Gastrocnemius medialis (tissue), 4 donors: ENCODE measurements at regions not wholly inside any gene's neighbourhood (a gene's known extent, or its start where the extent isn't known, plus 50 kb on each side); places are given as distances from the start of the nearest gene placed in this dataset.
"Not testable (repeated sequence)": the region's sequence is repeated elsewhere in the genome, so short reads cannot be mapped to it uniquely, and the experiment has no call there.

Source experiments
- ATAC-seq, 2 donors: fragments of 150-250 bp; one replicate each; pipeline ENCODE4 v1.9.1; 2016
- DNase-seq, 2 donors: peaks; one replicate each; pipeline ENCODE4 v3.0.0-alpha.2; 2019
- H3K27ac ChIP-seq, 4 donors: fragments of 200-600 bp; sonication (generic); 1 replicate in 1 of 4; 2 replicates in 3 of 4; pipeline ENCODE4 v1.5.1; 2016 to 2018; ENCODE audit warnings: mild to moderate bottlenecking in 2 of 4, moderate library complexity in 1 of 4
- H3K27me3 ChIP-seq, 3 donors: fragments of 200-600 bp; sonication (generic) in 2 of 3; 1 replicate in 1 of 3; 2 replicates in 2 of 3; pipeline versions ENCODE4 v1.5.1 to v1.6.0; 2016 to 2019; ENCODE audit warnings: mild to moderate bottlenecking in 1 of 3, moderate library complexity in 1 of 3
- H3K36me3 ChIP-seq, 2 donors: fragments of 200-600 bp; sonication (generic) in 1 of 2; one replicate each; pipeline ENCODE4 v1.5.1; 2017 to 2018
- H3K4me1 ChIP-seq, 2 donors: fragments of 200-600 bp; sonication (generic) in 1 of 2; one replicate each; pipeline ENCODE4 v1.5.1; 2016 to 2017; ENCODE audit warnings: mild to moderate bottlenecking in 2 of 2
- H3K4me3 ChIP-seq, 4 donors: fragments of 200-600 bp; sonication (generic) in 3 of 4; 1 replicate in 1 of 4; 2 replicates in 3 of 4; pipeline ENCODE4 v1.5.1; 2016 to 2019; ENCODE audit warnings: mild to moderate bottlenecking in 2 of 4
- H3K9me3 ChIP-seq, 3 donors: fragments of 200-600 bp; sonication (generic) in 2 of 3; 1 replicate in 1 of 3; 2 replicates in 2 of 3; pipeline ENCODE4 v1.5.1; 2016 to 2019
- CTCF ChIP-seq, 5 experiments: fragments of 450-650 bp in 3 of 5; fragments of 200-600 bp in 2 of 5; sonication (generic) in 2 of 5; IDR thresholded peaks in 4 of 5; conservative IDR thresholded peaks in 1 of 5; 1 replicate in 4 of 5; 2 replicates in 1 of 5; pipeline ENCODE4 v1.5.1; 2016 to 2019; ENCODE audit warnings: antibody characterized with exemption in 5 of 5, mild to moderate bottlenecking in 3 of 5, moderate library complexity in 3 of 5
- POLR2A ChIP-seq, 2 donors: fragments of 450-650 bp; IDR thresholded peaks; one replicate each; pipeline ENCODE4 v1.6.1; 2017; ENCODE audit warnings: antibody characterized with exemption in 2 of 2, mild to moderate bottlenecking in 2 of 2, moderate library complexity in 2 of 2
- in situ Hi-C, 4 donors: fragments of 200-750 bp; cut with MboI; loops; one replicate each; pipeline versions ENCODE4 v1.15.0 to v1.8.0; 2017; ENCODE audit warnings: low sequenced_read_pairs in 4 of 4
- intact Hi-C: fragments of 100-400 bp; cut with DNase I; formaldehyde crosslinking; loops from one replicate; pipeline ENCODE4 v1.15.1; 2023; ENCODE audit warnings: low total_unique reads

GRCh38 chr1:189701606-189702005 lies 776.1 kb downstream of the BRINP3 start:
- Histone ChIP-seq H3K4me1 (no peaks in the 10 kb centered on the region), H3K36me3 (no peaks in the 10 kb centered on the region), H3K27ac (no peak overlapping the region), H3K9me3 (no peaks in the 10 kb centered on the region), H3K4me3 (no peak overlapping the region), H3K27me3 (no peaks in the 10 kb centered on the region)
- no peak for TF ChIP-seq POLR2A (IDR thresholded peaks at IDR 0.05)
- TF ChIP-seq CTCF (IDR thresholded peaks at IDR 0.05 in 4 of 5, conservative IDR thresholded peaks at IDR 0.05 in 1 of 5) = no peak
- ATAC-seq (no peak), DNase-seq (no peak)
- in situ Hi-C loops (no loop called here), intact Hi-C loops (no loop called here)

- no peak for TF ChIP-seq POLR2A (IDR thresholded peaks at IDR 0.05)
- no peak for TF ChIP-seq CTCF (IDR thresholded peaks at IDR 0.05 in 4 of 5, conservative IDR thresholded peaks at IDR 0.05 in 1 of 5)
- ATAC-seq (no peak), DNase-seq (no peak)
- intact Hi-C loops = no loop called here
- in situ Hi-C loops = no loop called here
- Histone ChIP-seq H3K27me3 (no peaks in the 10 kb centered on the region), H3K4me3 (no peak overlapping the region), H3K27ac (no peak overlapping the region), H3K9me3 (no peaks in the 10 kb centered on the region), H3K4me1 (no peaks in the 10 kb centered on the region), H3K36me3 (no peaks in the 10 kb centered on the region)
Measured at GRCh38 chr1:189706594-189706993, 771.1 kb downstream of the BRINP3 start.

GRCh38 chr1:189708674-189709073 lies 769.0 kb downstream of the BRINP3 start:
- H3K27me3 ChIP-seq = no peaks in the 10 kb centered on the region
- no peaks in the 10 kb centered on the region for H3K36me3 ChIP-seq
- no peaks in the 10 kb centered on the region for H3K4me1 ChIP-seq
- no peak for ATAC-seq
- TF ChIP-seq POLR2A (IDR thresholded peaks at IDR 0.05) = no peak
- TF ChIP-seq CTCF (IDR thresholded peaks at IDR 0.05 in 4 of 5, conservative IDR thresholded peaks at IDR 0.05 in 1 of 5) = no peak
- in situ Hi-C loops = no loop called here
- H3K27ac ChIP-seq = no peak overlapping the region
- no peak overlapping the region for H3K4me3 ChIP-seq
- no peak for DNase-seq
- H3K9me3 ChIP-seq = no peaks in the 10 kb centered on the region
- intact Hi-C loops = no loop called here

- H3K4me3 ChIP-seq, H3K4me1 ChIP-seq, ATAC-seq, DNase-seq, H3K9me3 ChIP-seq, H3K36me3 ChIP-seq, in situ Hi-C loops, intact Hi-C loops, H3K27ac ChIP-seq, H3K27me3 ChIP-seq: not testable (repeated sequence)
Measured at GRCh38 chr1:189718147-189718795, 759.4 kb downstream of the BRINP3 start.

- H3K4me3 ChIP-seq = no peak overlapping the region
- no peak for TF ChIP-seq CTCF (IDR thresholded peaks at IDR 0.05 in 4 of 5, conservative IDR thresholded peaks at IDR 0.05 in 1 of 5)
- no peaks in the 10 kb centered on the region for H3K27me3 ChIP-seq
- intact Hi-C loops (no loop called here), in situ Hi-C loops (no loop called here)
- no peak overlapping the region for H3K27ac ChIP-seq
- H3K9me3 ChIP-seq = no peaks in the 10 kb centered on the region
- H3K36me3 ChIP-seq = no peaks in the 10 kb centered on the region
- DNase-seq (no peak), ATAC-seq (no peak)
- H3K4me1 ChIP-seq = no peaks in the 10 kb centered on the region
Measured at GRCh38 chr1:189726806-189727205, 750.9 kb downstream of the BRINP3 start.
